GM19328 (cell line): ENCODE measurements at regions not wholly inside any gene's neighbourhood (a gene's known extent, or its start where the extent isn't known, plus 50 kb on each side); places are given as distances from the start of the nearest gene placed in this dataset.
"Not testable (repeated sequence)": the region's sequence is repeated elsewhere in the genome, so short reads cannot be mapped to it uniquely, and the experiment has no call there.

Experiments
- ATAC-seq: cut with Tn5 transposase; IDR thresholded peaks from one replicate; pipeline ENCODE4 v1.9.1; 2021; ENCODE audit warnings: mild to moderate bottlenecking, moderate library complexity; ENCODE audit not compliant: unreplicated experiment

DNA sequence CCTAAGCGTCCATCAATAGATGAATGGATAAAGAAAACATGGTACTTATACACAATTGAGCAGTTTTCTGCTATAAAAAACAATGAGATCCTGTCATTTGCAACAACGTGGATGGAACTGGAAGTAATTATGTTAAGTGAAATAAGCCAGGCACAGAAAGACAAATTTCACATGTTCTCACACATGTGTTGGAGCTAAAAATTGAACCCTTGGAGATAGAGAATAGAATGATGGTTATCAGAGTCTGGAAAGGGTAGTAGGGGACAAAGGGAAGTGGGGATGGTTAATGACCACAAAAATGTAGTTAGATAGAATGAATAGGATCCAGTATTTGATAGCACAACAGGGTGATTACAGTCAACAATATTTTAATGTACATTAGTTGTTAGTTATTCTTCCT lies 1033.5 kb downstream of the HACE1 start:
- no peak for ATAC-seq

DNA sequence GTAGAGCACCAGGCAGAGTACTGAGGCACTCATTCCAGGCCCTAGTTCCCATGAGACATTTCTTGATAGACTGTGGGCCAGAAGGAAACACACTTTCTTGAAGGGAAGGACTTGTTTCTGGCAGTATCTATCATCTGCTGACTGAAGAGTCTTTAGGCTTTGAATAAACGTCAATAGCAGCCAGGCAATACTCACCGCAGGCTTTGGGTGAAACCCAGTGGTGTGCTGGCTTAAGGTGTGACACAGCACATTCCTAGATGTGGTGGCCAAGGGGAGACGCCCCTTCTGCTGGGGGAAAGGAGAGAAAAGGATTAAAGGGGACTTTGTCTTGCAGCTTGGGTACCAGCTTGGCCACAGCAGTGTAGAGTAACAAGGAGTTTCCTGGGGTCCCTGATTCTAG lies 1039.6 kb downstream of the HACE1 start:
- no peak for ATAC-seq

DNA sequence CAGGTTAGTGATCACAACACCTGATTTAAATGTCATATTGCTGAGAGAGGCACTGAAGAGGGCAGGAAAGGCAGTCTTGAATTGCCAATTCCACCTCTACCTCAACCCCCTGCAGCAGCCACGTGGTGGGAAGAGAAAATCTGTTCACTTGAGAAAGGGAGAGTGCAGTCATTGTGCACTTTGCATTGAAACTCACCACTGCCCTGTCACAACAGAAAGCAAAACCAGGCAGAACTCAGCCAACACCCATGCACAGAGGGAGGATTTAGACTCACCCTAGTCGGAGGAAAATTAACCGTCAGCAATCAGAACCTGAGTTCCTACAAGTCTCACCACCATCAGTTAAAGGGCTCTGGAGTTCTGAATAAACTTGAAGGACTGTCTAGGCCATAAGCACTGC lies 1040.2 kb downstream of the HACE1 start:
- ATAC-seq = no peak

DNA sequence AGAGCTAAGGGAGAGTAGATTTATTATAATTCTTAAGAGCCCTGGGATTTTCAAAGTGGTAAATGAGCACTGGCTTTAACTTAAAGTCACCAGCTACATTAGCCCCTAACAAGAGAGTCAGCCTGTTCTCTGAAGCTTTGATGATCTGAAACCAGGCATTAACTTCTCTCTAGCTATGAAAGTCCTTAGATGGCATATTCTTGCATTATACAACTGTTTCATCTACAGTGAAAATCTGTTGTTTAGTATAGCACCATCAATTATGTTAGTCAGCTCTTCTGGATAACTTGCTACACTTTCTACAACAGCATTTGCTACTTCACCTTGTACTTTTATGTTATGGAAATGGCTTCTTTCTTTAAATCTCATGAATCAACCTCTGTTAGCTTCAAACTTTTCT lies 1046.7 kb downstream of the HACE1 start:
- no peak for ATAC-seq

DNA sequence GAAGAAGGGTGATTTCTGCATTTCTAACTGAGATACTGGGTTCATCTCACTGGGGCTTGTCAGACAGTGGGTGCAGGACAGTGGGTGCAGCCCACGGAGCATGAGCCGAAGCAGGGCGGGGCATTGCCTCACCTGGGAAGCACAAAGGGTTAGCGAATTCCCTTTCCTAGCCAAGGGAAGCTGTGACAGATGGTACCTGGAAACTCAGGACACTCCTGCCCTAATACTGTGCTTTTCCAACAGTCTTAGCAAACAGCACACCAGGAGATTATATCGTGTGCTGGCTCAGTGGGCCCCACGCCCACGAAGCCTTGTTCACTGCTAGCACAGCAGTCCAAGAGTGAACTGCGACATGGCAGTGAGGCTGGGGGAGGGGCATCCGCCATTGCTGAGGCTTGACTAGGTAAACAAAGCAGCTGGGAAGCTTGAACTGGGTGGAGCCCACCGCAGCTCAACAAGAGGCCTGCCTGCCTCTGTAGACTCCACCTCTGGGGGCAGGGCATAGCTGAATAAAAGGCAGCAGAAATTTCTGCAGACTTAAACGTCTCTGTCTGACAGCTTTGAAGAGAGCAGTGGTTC lies 1057.7 kb downstream of the HACE1 start:
- ATAC-seq = not testable (repeated sequence)

DNA sequence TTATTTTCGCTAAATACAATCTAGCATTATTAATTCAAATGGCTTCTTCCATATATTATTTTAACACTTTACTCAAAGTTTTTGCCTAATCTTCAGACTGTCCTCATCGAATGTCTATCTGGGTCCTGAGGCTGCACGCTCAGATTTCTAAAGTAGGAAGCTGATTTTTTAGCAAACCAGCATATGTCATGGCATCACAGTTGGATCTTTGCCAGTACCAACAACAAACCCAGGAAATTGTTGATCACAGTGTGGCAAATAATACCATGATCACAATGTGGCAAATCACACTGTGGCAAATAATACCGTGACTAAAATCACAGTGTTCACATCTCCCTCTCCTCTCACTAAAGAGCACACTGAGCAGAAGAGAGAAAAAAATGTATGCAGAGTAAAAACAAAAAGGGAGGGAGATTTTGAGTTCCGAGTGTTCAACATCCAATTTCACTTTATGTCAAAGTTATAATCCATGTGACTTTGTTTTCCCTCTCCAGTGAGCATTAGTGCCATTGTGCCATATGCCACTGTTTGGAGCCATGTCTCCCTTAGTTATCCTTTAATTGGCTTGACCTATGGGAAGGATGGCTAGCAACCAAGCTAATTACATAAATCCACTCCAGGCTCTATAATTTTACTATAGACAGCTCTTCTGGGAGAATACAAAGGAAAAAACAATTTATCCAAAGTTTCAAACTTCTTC lies 1059.6 kb downstream of the HACE1 start:
- no peak for ATAC-seq

DNA sequence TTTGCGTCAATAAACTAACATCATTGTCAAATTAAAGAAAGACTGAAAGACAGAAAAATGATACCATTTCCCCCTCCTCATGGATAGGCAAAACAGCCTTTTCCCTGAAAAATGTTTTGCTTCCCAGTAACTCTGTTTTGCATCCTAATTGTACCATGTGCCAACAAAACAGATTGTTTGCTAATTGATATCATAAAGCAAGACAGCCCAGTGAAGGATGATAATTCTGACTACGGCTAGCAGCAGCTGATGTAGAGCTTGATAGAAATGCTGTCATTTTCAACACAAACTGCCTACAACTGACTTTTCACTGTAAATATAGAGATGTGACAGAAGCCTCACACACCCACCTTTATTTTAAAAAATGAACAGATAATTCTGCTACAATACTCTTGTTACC lies 1061.6 kb downstream of the HACE1 start:
- ATAC-seq = no peak

DNA sequence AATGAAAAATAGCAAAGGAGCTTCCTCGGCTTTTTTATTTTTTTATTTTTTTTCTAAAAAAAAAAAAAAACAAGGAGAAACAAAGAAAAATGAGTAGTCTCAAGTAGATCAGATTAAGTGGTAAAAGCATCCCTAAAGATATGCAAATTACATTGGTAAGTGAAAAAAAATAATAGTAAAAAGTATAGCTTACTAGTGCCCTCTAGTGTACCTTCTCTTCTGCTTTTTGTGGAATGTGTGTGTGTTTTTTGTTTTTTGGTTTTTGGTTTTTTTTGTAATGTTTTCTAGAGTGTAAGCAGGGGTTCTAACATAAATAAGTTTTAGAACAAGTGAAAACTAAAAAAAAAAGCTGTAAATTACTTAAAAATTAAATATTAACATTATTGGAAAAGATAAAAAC lies 1062.0 kb downstream of the HACE1 start:
- no peak for ATAC-seq

DNA sequence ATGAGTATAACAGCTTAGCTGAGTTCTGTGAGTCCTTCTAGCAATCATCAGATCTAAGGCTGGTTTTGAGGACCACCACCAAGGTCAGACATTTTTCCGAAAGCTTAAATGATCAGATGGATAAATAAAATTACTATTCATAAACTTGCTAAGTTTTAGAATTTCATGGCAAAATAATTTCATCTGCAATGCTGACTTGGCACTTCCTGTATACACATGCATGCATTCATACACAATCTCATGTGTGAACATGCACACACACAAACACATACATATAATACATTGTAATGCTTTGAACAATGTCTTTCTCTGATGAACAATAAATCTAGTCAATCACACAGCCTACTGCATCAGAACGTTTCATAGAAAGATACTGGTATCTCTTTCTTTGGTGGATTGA lies 1068.3 kb downstream of the HACE1 start:
- no peak for ATAC-seq

DNA sequence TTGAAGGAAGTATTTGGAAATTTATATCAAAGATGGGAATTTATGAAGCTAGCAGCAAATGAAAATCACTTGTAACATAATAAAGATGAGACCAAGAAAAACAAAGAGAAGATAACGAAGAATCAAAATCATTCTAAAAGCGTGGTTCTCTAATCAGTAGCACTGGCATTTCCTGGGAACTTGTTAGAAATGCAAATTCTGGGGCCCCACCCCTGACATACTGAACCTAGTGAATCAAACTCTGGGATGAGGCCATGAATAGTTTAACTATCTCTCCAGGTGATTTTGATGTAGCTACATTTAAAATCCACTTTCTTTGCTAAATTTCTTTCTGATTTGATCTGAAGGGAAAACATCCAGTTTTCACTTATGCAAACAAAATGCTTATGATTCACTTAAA lies 1075.6 kb downstream of the HACE1 start:
- ATAC-seq = no peak

DNA sequence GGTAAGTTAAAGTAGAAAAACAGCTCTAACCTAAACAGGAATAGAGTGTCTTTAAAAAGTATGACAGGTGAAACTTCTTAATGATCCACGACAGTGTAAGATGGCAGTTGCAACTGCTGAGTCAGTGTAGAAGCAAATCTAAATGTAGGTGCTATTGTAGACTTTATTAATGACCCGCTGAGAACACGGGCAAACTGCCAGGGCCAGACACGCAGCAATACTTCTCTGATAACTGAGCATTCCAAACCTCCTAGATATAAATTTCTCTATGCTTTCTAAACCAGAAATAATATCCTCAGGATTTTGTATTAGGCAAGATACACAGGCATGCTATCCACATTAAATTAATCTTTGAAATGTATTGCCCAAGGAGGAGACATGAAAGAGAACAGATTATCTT lies 1076.4 kb downstream of the HACE1 start:
- ATAC-seq = no peak

DNA sequence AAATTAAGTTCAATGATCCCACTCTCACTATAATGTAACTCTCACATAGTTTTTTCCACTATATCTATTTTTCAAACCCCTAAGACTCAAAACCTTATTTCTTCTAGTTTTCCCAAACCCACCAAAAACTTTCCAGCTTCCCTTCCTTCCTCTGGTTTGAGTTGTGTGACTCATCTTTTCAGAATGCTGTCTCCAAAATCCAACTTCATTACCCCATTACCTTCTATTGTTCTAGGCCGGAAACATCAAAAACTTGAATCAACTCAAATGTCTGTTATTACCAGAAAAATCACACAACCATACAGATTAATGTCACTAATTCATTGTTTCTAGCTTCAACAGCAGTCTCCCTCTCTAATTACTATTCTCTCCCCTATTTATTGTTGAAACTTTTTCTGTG lies 1090.3 kb downstream of the HACE1 start:
- no peak for ATAC-seq

DNA sequence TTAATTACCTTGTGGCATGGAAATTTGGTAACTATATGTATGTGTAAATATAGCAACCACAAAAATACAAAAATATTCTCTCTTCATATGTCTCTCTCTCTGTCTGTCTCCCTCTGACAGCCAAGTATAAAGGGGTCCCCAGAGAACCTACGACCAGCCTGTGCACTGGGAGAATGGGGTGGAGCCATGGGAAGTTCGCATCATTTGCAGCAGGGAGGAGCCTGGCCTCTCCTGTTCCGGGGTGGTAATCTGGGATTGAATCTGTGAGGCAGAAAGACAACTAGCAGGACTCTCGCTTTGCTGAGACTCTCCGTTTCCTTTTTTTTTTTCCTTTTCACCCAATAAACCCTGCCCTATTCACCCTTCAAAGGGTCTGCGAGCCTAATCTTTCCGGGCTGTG lies 1109.1 kb downstream of the HACE1 start:
- no peak for ATAC-seq

DNA sequence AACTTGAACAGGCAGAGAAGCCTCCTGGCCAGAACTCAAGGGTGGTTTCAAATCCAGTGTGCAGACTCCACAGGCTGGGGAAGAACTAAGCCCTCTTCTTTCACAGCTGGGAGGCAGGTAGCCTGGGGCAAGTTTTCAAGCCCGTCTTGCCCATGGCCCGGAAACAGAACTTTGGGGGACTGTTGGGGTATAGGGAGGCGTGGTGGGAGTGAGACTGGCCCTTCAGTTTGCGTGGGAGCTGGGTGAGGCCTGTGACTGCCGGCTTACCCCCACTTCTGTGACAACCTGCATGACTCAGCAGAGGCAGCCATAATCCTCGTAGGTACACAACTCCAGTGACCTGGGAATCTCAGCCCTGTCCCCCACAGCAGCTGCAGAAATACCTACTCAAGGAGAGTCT lies 1125.7 kb downstream of the HACE1 start:
- ATAC-seq = no peak

DNA sequence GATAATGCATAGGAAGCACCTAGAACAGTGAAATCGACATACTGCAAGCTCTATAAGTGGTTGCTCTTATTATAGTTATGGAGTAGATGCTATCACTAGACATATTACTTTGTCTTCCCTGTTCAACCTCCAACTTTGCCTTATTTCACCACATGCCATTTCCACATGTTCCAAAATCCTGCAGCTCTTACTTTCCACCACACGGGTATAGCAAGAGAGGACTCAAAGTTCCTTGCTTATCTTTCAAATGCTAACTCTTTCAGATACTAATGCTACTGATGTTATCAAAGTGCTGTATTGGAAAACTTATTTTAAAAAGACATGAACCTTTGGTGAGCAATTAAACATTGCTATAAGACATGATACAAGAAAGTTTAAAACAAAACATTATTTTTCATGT lies 1130.1 kb downstream of the HACE1 start:
- no peak for ATAC-seq

DNA sequence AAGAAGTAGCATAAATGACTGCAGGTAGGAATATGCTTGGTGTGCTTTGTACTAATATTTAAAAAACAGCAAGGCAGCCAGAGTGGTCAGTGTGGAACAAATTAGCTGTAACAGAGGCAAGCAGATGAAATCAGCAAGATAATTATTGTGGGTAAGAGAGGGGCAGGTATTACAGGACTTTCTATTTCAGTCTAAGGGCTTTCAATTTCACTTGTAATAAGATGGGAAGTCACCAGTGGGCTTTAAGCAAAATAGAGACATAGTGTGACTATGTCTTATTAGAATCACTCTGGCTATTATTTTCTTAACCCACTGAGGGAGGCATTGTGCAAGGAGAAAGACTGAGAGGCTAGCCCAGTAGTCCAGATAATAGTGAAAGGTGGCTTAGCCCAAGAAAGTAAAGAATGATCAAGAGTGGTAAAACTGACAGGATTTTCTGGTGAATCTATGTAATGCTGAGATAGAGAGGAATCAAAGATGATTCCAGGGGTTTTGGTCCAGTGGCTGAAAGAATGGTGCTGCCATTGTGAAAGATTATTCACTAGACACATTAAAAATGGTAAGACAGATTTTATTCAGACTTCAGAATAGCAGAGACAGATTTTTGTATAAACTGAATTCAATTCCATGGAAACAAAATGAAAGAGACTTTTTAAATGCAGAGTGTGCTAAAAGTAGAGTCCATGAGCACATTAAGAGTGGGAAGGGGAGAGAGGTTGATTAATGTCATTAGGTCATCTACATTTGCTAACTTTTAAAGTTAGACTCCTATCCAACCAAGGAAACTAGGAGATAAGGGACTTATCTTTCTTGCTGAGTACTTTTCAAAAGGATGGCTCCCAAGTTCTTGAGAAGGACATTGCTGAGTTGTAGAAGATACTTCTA lies 1136.0 kb downstream of the HACE1 start:
- no peak for ATAC-seq

DNA sequence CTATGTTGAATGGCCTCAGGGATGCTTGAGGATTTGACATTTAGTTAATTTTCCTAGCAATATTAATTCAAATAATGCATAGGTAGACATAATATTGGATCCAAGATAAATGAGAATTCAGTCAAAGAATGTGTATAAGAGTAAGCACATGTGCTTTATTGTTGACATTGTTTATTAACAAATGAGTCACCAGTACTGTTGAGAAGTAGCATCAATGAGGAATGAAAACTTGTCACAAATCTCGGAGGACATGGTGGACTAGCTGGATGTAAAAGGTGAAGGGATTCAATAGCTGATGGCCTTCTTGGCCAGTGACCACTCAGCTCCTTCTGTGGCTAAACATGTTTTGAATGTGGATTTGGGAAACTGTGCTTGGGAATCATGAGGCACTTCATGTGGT lies 1137.0 kb downstream of the HACE1 start:
- ATAC-seq = no peak

DNA sequence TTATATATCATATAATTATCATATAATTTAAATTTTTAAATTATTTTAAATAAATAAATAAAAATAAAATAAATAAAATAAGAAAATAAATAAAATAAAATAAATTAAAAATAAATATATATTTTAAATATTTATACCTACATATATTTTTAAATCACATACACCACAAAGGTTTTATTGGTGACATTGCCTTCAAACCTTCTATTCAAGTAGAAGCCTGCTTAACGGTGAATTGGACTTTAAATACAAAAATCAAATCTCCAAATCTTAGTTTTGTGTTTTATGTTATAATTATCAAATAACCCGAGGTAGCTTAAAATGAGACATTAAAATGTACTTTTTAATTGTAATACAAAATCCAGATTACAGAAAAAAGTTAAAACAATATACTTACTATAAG lies 1137.8 kb downstream of the HACE1 start:
- no peak for ATAC-seq

DNA sequence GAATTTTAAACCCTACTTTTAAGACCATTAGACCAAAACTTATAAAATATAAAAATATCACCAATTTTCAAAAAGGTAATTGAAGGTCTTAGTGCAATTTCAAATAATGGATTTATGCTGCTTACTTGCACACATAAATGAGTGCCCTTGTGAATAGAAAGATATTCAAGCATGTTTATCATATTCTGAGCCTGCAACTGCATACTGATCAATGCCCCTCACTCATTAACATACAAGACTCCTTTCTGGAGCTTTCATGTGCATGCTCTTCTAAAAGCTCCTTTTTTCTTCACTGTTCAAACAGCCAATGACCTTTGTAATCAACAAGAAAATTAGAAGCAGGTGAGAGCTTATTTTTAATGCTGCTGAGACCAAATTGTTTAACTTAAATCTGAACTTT lies 1139.3 kb downstream of the HACE1 start:
- ATAC-seq = no peak

DNA sequence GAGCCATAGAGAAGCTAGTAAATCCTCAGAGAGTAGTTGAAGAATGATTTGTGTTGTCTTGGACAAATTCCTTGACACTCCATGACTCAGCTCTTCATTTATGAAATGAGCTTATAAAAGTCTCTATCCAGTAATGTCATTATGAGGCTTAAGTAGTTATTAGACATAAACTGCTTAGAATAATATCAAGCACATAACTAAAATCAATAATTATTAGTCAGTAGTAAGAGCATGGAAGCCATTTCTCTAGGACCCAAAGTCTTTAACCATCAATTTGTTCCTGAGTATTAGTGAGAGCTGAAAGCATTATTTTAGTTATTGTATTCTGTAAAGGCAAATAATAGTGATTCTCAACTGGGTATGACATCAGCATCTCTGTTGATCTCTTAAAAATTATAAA lies 1140.2 kb downstream of the HACE1 start:
- ATAC-seq = no peak

DNA sequence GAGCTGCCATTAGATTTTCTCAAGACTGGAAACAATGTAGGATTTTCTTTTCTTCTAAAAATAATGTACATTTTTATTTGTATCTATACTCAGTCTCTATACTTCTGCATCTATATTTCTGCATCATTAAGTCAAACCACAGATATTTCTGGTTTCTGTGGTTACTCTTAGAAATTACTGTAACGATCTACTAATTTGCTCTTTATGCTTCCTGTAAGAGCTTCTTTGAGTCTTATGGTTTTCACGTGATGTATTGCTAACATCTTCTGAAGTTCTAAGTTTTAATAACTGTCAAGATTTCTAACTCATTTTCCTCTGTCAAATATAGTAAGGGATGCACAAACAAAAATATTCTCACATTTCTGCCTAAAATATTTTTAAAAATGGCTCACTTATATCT lies 1144.5 kb downstream of the HACE1 start:
- ATAC-seq = no peak

DNA sequence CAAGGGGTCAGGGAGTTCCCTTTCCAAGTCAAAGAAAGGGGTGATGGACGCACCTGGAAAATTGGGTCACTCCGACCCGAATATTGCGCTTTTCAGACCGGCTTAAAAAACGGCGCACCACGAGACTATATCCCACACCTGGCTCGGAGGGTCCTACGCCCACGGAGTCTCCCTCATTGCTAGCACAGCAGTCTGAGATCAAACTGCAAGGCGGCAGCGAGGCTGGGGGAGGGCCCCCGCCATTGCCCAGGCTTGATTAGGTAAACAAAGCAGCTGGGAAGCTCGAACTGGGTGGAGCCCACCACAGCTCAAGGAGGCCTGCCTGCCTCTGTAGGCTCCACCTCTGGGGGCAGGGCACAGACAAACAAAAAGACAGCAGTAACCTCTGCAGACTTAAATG lies 1150.5 kb downstream of the HACE1 start:
- not testable (repeated sequence) for ATAC-seq
